MG63 (cell line): ENCODE measurements at regions not wholly inside any gene's neighbourhood (a gene's known extent, or its start where the extent isn't known, plus 50 kb on each side); places are given as distances from the start of the nearest gene placed in this dataset.
A peak's percentile ranks its signal among the peaks of the same experiment; 100 is the strongest.
"Not testable (repeated sequence)": the region's sequence is repeated elsewhere in the genome, so short reads cannot be mapped to it uniquely, and the experiment has no call there.

ENCODE experiments used
- DNase-seq: peaks from one replicate; pipeline ENCODE4 v3.0.0-alpha.2; 2020
- H3K27me3 ChIP-seq: fragments of 250-450 bp; sonication (Bioruptor Pico); 2 replicates; pipeline ENCODE4 v1.5.1; 2020; ENCODE audit warnings: mild to moderate bottlenecking, moderate library complexity
- H3K36me3 ChIP-seq: fragments of 250-450 bp; sonication (Bioruptor Pico); 2 replicates; pipeline ENCODE4 v1.5.1; 2020; ENCODE audit warnings: mild to moderate bottlenecking, moderate library complexity
- H3K4me3 ChIP-seq: fragments of 250-450 bp; sonication (Bioruptor Pico); 2 replicates; pipeline ENCODE4 v1.5.1; 2020; ENCODE audit warnings: mild to moderate bottlenecking, moderate library complexity
- H3K9me3 ChIP-seq: fragments of 250-450 bp; sonication (Bioruptor Pico); 2 replicates; pipeline ENCODE4 v1.5.1; 2020; ENCODE audit warnings: mild to moderate bottlenecking, moderate library complexity

DNA sequence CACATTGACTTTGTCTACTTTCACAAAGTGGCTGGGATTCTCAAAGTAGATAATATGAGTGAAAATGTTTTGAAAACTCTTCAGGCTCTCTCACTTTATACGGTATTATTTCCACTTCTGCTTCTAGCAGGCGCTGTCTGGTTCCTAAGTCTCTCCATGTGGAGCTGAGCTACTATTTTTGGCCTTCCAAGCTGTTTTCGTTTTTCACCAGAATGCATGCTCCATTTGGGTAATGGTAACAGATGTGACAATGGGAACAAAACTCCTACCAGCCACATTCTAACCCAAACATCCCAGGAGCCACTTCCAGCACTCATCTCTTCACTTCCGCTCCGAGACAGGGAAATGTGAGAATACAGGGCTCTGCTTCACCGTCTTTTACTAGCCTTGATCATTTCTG is 586.7 kb downstream of the NTRK3 start:
- Histone ChIP-seq H3K4me3 (no peak overlapping the region), H3K36me3 (no peaks in the 10 kb centered on the region), H3K27me3 (no peaks in the 10 kb centered on the region), H3K9me3 (no peaks in the 10 kb centered on the region)
- no peak for DNase-seq

DNA sequence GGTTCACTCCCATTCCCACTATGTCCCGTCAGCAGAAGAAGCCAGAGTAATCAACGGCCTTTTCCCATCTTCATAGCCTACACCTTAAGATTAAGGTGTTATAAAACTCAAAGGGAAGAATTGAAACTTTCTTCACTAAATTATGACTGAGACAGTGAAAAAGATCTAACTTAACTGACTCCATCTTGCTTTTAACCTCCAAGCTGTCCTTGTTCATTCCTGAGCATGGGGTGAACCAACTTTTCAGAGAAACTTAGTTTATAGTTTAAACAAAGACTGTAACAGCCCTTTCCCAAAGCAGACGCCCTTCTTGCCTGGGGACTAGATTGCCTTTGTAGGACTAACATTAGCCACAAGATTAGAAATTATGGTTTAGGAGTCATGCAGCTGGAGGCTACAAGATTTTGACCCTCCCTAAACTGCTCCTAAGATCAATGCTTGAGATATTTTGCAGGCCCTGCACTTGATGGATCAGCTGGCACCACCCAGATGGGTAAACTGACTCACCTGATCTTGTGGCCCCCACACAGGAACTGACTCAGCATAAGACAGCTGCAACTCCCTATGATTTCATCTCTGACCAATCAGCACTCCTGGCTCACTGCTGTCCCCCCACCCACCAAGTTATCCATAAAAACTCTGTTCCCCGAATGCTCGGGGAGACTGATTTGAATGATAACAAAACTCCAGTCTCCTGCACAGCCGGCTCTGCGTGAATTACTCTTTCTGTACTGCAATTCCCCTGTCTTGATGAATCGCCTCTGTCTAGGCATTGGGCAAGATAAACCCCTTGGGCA is 587.6 kb downstream of the NTRK3 start:
- H3K9me3 ChIP-seq, H3K4me3 ChIP-seq: not testable (repeated sequence)
- peak; percentile 21 for DNase-seq

DNA sequence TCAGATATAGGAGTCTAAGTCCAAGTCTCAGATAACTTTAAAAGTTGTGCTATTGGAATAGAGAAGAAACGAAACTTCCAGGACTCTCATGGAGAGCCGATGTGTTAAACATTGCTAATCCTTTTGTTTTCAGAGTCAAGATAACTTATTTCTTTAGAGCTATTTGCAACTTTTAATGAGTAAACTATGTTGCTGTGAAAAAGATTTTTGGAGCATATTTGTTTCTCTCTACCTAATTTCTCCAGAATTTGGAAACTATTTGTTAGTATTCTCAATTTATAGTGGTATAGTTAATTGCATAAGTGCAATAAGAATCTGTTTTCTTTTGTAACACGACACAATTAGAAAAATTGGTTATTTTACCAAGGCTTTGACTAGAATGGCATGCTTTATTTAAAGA is 588.9 kb downstream of the NTRK3 start:
- no peaks in the 10 kb centered on the region for H3K9me3 ChIP-seq
- no peaks in the 10 kb centered on the region for H3K27me3 ChIP-seq
- DNase-seq, result no peak
- no peak overlapping the region for H3K4me3 ChIP-seq
- no peaks in the 10 kb centered on the region for H3K36me3 ChIP-seq

More for the DNA sequence above, 587.6 kb downstream of the NTRK3 start:
- not testable (repeated sequence) for H3K36me3 ChIP-seq, H3K27me3 ChIP-seq

DNA sequence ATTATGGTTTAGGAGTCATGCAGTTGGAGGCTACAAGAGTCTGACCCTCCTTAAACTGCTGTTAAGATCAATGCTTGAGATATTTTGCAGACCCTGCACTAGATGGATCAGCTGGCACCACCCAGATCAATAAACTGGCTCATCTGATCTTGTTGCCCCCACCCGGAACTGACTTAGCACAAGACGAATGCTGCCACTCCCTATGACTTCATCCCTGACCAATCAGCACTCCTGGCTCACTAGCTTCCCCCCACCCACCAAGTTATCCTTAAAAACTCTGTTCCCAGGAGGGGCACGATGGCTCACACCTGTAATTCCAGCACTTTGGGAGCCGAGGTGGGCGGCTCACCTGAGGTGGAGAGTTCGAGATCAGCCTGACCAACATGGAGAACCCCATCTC is 594.0 kb downstream of the NTRK3 start:
- no peak overlapping the region for H3K4me3 ChIP-seq
- no peaks in the 10 kb centered on the region for H3K27me3 ChIP-seq
- DNase-seq, result no peak
- H3K36me3 ChIP-seq, result no peaks in the 10 kb centered on the region
- no peaks in the 10 kb centered on the region for H3K9me3 ChIP-seq

DNA sequence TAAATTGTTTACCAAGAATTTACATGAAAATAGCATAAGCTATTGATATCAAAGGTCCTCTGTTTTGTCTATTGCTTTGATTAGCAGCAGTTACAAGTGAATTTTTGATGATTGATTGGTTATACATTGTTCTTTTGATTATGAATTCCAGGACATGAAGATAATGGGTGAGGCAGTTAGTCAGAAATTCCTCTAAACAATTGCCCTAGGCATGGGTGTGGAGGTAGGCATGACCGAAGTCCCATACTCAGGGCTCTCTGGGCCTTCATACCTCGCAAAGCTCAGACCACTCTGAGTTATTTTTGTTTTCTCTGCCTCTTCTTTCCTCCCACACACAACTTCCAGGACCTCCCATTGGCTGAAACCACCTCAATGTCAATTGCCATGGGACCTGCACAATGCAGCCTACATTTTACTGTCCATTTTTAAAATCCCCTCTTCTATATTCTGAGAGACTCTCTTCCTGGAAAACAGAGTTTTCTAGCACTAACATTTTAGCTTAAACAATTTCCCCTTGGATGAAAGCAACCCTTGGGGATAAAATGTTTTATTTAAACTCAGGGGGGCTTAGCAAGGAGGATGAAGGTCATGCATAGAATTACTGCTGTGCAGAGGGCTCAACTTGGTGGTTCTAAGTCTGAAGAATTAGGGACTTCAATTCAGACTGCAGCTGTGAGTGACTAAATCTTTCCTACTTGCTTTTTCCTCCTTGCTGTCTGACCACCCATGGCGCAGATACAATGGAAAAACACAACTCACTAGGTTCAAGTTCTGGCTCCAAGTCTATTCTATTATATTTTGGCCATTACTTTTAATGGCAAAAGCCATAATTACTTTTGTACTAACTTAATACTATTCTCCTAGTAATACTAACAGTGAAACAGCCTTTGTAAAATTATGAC is 594.8 kb downstream of the NTRK3 start:
- no peak for DNase-seq
- H3K4me3 ChIP-seq, result no peak overlapping the region
- H3K9me3 ChIP-seq, result no peaks in the 10 kb centered on the region
- no peaks in the 10 kb centered on the region for H3K36me3 ChIP-seq
- H3K27me3 ChIP-seq, result no peaks in the 10 kb centered on the region

DNA sequence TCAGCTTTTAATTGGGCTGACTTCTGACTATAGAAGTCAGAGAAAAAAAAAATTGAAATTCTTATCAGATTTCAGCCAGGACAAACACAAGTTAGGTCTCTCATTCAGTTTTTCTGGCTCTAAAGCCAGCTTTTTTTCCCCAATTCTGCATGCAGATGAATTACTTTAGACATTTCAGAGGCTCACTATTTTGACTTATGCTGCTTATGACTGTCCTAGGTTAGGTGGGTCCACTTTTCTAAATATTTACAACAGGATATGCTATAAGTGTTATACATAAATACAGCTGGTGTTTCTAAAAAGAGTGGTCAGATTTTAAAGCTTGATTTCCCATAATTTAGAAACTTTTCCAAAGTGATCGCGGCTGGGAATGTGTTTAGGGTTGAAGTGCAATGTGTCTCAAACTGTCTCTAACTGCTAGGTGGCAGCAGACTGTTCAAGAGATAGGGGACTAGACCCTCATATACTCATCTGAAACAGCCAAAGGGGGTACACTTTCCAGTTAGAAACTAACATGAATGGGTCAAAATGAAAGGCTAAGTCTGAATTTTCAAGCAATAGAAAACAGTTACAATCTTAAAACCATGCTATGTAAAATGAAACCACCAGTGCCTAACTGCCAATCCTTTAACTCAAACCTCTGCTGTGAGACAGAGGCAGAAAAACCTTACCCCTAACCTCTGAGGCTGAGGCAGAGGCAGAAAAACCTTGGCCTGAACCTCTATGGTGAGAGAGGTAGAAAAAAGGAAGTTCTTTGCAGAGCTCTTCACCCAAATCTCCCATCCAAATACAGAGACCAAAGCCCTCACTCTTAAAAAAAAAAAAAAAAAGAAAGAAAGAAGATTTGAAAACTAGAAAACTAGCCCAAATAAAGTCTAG is 596.0 kb downstream of the NTRK3 start:
- H3K27me3 ChIP-seq, result no peaks in the 10 kb centered on the region
- no peak for DNase-seq
- H3K36me3 ChIP-seq, result no peaks in the 10 kb centered on the region
- H3K9me3 ChIP-seq, result no peaks in the 10 kb centered on the region
- H3K4me3 ChIP-seq, result no peak overlapping the region

DNA sequence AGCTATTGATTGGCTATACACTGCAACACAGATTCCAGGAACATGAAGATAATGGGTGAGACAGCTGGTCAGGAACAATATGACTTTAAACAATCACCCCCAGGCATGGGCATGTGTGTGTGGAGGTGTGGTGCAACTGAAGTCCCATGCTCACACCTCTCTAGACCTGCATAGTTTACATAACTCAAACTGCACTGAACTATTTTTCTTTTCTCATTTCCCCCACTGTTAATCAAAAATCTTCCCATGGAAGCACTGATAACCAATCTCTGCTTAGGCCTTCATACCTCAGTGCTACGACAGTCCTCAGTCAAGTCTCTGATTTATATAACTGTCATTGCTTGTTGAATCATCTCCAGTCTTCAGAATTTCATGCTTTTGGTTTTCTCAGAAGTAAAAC is 600.2 kb downstream of the NTRK3 start:
- Histone ChIP-seq H3K4me3 (no peak overlapping the region), H3K9me3 (no peaks in the 10 kb centered on the region)
- no peak for DNase-seq

DNA sequence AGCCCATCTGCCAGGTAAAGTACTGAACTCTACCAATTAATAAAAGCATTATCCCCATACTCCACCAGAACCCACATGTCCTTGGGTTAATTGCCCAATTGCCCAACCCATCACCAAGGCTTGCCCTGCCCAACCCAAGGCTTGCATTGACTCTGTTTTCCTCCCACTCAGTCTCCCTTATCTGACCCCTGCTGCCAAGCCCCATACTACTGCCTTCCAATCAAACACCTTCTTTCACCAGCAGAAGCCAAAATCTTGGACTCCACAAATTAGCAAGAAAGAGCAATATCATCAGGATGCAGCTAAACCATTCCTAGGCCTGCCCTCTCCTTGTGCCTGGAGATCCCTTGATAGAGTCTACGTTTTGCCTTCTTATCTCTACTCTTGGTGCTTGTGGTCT is 602.9 kb downstream of the NTRK3 start:
- H3K27me3 ChIP-seq, result no peaks in the 10 kb centered on the region
- H3K36me3 ChIP-seq, result no peaks in the 10 kb centered on the region
- no peak for DNase-seq
- no peak overlapping the region for H3K4me3 ChIP-seq
- no peaks in the 10 kb centered on the region for H3K9me3 ChIP-seq

More for the DNA sequence above, 600.2 kb downstream of the NTRK3 start:
- Histone ChIP-seq H3K27me3 (no peaks in the 10 kb centered on the region), H3K36me3 (no peaks in the 10 kb centered on the region)

DNA sequence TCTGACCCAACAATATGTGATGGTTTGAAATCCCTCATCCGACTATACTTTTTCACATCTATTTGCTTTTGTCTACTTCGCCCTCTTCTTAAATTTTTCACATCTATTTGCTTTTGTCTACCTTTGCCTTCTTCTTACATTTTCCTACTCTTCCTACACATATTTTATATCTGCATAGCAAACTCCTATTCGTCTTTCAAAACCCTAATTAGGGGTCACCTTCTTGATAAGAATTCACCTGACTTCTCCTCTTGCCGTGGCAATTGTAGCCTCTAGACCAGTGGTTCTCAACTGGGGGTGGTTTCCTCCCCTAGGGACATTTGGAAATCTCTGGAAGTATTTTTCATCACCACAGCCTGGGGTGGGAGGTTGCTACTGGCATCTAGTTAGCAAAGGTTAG is 607.4 kb downstream of the NTRK3 start:
- Histone ChIP-seq H3K9me3 (no peaks in the 10 kb centered on the region), H3K4me3 (no peak overlapping the region), H3K36me3 (no peaks in the 10 kb centered on the region), H3K27me3 (no peaks in the 10 kb centered on the region)
- no peak for DNase-seq

DNA sequence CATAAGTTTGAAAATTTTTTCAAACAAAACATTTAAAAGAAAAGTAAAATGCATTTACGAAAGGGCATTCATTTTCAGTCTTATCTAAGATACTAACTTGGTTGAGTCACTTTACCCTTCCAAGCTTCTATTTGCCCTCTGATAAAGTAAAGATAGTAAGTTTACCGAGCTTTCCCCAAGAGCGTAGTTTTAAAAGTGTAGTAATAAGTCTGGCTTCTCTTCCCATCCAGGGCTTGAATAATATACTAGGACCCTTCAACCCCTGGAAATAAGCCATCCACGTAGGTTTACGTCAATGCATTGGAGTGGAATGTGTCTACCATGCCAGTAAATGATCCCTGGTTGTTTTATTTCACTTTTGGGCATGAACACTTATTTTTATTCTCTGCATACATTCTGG is 608.3 kb downstream of the NTRK3 start:
- peak; percentile 7 for DNase-seq
- H3K9me3 ChIP-seq, result no peaks in the 10 kb centered on the region
- no peak overlapping the region for H3K4me3 ChIP-seq
- H3K27me3 ChIP-seq, result no peaks in the 10 kb centered on the region
- H3K36me3 ChIP-seq, result no peaks in the 10 kb centered on the region

DNA sequence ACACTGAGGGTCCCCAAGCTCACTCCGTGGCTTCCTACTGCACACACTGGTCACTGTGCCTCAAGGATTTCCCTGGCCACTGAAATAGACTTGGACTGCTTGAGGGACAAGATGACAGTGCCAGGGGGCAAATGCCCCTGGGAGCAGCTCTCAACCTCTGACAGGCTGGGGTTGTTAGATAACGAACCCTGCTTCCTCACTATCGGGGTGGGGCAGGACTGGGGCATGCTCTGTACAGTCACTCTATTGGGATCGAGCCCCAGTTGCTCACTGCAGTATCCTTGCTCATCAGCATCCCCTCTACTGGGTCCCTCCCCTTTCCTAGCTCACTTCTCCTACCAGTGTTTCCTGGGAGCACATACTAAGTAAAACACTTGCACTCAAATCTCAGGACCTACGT is 610.8 kb downstream of the NTRK3 start:
- Histone ChIP-seq H3K36me3 (no peaks in the 10 kb centered on the region), H3K27me3 (no peaks in the 10 kb centered on the region), H3K4me3 (no peak overlapping the region), H3K9me3 (no peaks in the 10 kb centered on the region)
- DNase-seq, result no peak

DNA sequence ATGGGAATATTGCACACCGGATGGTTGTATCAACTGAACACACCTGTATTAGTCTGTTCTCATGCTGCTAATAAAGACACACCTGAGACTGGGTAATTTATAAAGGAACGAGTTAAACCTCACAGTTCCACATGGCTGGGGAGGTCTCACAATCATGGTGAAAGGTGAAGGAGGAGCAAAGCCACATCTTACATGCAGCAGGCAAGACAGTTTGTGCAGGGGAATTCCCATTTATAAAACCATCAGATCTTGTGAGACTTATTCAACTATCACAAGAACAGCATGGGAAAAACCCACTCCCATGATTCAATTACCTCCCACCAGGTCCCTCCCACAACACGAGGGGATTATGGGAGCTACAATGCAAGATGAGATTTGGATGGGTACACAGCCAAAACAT is 613.5 kb downstream of the NTRK3 start:
- not testable (repeated sequence) for H3K36me3 ChIP-seq, H3K9me3 ChIP-seq, H3K4me3 ChIP-seq, DNase-seq, H3K27me3 ChIP-seq

DNA sequence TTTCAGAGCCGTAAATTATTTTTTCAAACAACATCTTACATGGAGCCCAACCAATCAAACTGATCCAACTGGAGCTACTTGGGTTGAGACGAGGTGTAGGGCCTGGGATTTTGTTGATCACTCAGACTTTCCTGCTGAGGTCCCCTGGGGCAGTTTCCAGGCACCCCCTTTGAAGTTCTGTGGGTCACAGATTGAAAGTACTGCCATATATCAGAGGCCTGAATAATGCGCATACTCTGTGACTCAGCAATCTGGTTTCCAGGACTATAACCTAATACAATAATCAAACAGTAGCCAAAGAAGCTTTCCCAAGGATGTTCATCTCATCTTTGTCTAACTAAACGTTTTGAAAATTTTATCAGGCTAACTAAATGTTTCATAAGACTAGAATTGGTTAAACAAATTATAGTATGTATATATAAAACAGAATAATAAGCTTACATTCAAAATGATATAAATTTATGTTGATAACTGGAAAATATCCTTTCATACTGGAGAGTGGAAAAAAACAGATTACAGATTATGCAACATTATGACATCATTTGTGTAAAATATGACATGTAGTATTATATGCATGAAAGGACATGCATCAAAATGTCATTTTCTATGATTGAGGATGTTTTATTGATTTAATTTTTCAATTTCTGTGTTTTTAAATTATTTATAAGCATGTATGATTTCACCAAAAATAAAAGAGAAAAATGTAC is 617.1 kb downstream of the NTRK3 start:
- Histone ChIP-seq H3K36me3 (no peaks in the 10 kb centered on the region), H3K27me3 (no peaks in the 10 kb centered on the region), H3K9me3 (no peaks in the 10 kb centered on the region), H3K4me3 (no peak overlapping the region)
- no peak for DNase-seq

DNA sequence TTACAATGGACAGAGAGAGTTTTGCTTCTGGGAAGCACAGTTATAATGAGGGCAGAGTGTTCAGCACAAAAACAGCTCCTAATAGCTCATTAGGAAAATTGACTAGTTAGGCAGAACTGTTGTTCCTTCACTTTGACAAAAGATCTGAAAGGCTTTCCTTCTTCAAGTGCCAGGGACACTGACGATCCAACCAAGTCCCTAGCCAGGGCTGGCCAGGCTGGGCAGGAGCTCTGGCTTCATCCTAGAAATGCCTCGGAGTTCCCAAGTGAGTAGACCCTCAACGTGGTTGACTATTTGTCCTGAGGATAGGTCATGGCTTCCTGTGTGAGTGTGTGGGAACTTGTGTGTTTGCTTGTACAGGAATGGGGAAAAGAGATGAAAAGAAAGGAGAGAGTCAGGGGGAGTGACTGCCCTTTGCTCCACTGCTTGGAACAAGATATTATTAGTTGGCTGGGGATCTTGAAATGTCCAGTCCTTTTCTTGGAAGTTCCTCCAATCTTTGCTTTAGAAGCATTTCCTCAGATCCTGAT is 617.9 kb downstream of the NTRK3 start:
- no peaks in the 10 kb centered on the region for H3K27me3 ChIP-seq
- H3K4me3 ChIP-seq, result no peak overlapping the region
- no peaks in the 10 kb centered on the region for H3K36me3 ChIP-seq
- no peaks in the 10 kb centered on the region for H3K9me3 ChIP-seq
- DNase-seq, result no peak

DNA sequence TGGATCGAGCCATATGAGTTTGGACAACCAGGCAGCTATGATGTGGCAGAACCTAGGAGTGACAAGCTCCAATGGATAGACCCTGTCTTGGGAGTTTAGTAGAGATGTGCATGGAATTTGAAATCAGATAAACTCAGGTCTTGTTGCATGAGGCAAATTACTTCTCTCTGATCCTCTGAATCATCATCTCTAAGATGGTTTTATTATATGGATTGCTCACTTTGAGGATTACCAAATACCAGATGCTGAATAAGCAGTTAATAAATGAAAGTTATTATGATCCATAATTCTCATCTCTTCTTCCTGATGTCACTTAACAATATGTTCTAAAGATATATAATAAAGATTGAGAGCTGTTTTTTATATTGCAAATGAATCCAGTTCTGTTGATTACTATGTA is 622.2 kb downstream of the NTRK3 start:
- H3K27me3 ChIP-seq, result no peaks in the 10 kb centered on the region
- DNase-seq, result no peak
- no peaks in the 10 kb centered on the region for H3K9me3 ChIP-seq
- no peak overlapping the region for H3K4me3 ChIP-seq
- no peaks in the 10 kb centered on the region for H3K36me3 ChIP-seq

DNA sequence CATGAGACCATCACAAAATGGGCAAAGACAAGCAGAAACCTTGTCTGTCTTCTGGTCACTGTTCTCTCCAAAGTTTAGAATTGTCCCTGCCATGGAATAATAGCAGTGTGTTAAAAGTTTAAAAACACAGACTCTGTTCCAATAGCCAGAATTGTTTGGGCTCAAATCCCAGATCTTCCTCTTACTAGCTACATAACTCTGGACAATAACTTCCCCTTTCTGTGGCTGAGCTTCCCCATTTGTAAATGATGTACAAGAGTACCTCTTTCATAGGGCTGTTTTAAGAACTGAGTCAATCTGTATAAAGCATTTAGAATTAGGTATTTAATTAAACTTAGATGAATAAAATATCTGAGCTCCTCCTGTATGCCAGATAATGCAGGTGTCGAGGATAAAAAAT is 623.0 kb downstream of the NTRK3 start:
- no peak for DNase-seq
- Histone ChIP-seq H3K9me3 (no peaks in the 10 kb centered on the region), H3K27me3 (no peaks in the 10 kb centered on the region)

More for the DNA sequence above, 623.0 kb downstream of the NTRK3 start:
- Histone ChIP-seq H3K4me3 (no peak overlapping the region), H3K36me3 (no peaks in the 10 kb centered on the region)
